OCI-LY3 (cell line): ENCODE measurements at regions not wholly inside any gene's neighbourhood (a gene's known extent, or its start where the extent isn't known, plus 50 kb on each side); places are given as distances from the start of the nearest gene placed in this dataset.

Experiments used
- EZH2phosphoT487 ChIP-seq: fragments of 200-600 bp; shearing (Covaris generic); IDR thresholded peaks from 2 replicates; pipeline ENCODE4 v1.6.1; 2018; ENCODE audit warnings: antibody characterized with exemption, mixed run types, low read depth
- TF ChIP-seq, protein P1 (sequence below): fragments of 200-600, 300-600 bp; sonication (generic); IDR thresholded peaks from 2 replicates; pipeline ENCODE4 v1.5.1; 2014; ENCODE audit warnings: antibody characterized with exemption, low read length, low read depth

DNA sequence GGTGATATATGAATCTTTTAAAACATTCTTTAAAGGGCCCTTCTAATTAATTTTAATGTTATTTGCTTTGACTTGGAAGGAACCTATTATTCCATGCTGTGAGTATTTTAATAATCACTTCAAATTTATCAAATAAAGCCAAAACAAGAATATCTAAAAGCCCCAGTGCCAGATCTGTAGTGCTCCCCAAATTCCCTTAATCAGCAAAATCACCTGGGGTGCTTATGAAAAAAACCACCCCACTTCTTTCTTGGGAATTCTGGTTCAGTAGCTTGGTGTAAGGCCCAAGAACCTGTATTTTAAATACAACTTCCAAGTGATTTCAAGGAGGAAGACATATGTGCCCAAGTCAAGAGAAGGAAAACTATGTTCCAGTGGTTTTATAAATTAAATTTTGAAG is 202.4 kb upstream of the OSR1 start:
- TF ChIP-seq, protein P1, sequence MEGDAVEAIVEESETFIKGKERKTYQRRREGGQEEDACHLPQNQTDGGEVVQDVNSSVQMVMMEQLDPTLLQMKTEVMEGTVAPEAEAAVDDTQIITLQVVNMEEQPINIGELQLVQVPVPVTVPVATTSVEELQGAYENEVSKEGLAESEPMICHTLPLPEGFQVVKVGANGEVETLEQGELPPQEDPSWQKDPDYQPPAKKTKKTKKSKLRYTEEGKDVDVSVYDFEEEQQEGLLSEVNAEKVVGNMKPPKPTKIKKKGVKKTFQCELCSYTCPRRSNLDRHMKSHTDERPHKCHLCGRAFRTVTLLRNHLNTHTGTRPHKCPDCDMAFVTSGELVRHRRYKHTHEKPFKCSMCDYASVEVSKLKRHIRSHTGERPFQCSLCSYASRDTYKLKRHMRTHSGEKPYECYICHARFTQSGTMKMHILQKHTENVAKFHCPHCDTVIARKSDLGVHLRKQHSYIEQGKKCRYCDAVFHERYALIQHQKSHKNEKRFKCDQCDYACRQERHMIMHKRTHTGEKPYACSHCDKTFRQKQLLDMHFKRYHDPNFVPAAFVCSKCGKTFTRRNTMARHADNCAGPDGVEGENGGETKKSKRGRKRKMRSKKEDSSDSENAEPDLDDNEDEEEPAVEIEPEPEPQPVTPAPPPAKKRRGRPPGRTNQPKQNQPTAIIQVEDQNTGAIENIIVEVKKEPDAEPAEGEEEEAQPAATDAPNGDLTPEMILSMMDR, result no peak
- no peak for TF ChIP-seq EZH2phosphoT487
